ENCODE measurements at regions not wholly inside any gene's neighbourhood (a gene's known extent, or its start where the extent isn't known, plus 50 kb on each side); places are given as distances from the start of the nearest gene placed in this dataset.
A peak's percentile ranks its signal among the peaks of the same experiment; 100 is the strongest.
"Not testable (repeated sequence)": the region's sequence is repeated elsewhere in the genome, so short reads cannot be mapped to it uniquely, and the experiment has no call there.

- Histone ChIP-seq H3K4me3 (ENCODE audit: low read length in 3 of 3) (no peak overlapping the region), H3K27me3 (ENCODE audit: control insufficient read depth, insufficient read depth, low read length) (no peaks in the 10 kb centered on the region), H3K9me3 (ENCODE audit: control insufficient read depth in 2 of 3, insufficient read depth in 1 of 3, low read length in 3 of 3) (no peaks in the 10 kb centered on the region), H3K4me1 (ENCODE audit: control insufficient read depth in 2 of 3, insufficient read depth in 2 of 3, low read depth in 1 of 3, low read length in 3 of 3) (no peaks in the 10 kb centered on the region), H3K27ac (ENCODE audit: low read depth in 2 of 2, low read length in 2 of 2) (no peak overlapping the region), H3K36me3 (ENCODE audit: control insufficient read depth in 2 of 3, insufficient read depth in 3 of 3, low read length in 3 of 3) (no peaks in the 10 kb centered on the region), H3K9ac (ENCODE audit: low read length in 3 of 3) (no peak overlapping the region)
- DNase-seq (no peak), FAIRE-seq (no peak)
- no peak for TF ChIP-seq CTCF (IDR thresholded peaks at IDR 0.05; ENCODE audit: borderline replicate concordance, extremely low read depth, insufficient read depth)
- intact Hi-C loops (cut with DNase I), result no loop called here
Measured at GRCh38 chr1:245062741-245063305, 92.0 kb upstream of the KIF26B start.

GRCh38 chr1:245061808-245062207, 93.0 kb upstream of the KIF26B start:
- H3K36me3 ChIP-seq (ENCODE audit: control insufficient read depth in 2 of 3, insufficient read depth in 3 of 3, low read length in 3 of 3); H3K4me3 ChIP-seq (ENCODE audit: low read length in 3 of 3); H3K9me3 ChIP-seq (ENCODE audit: control insufficient read depth in 2 of 3, insufficient read depth in 1 of 3, low read length in 3 of 3); H3K4me1 ChIP-seq (ENCODE audit: control insufficient read depth in 2 of 3, insufficient read depth in 2 of 3, low read depth in 1 of 3, low read length in 3 of 3); H3K27ac ChIP-seq (ENCODE audit: low read depth in 2 of 2, low read length in 2 of 2); FAIRE-seq; H3K27me3 ChIP-seq (ENCODE audit: control insufficient read depth, insufficient read depth, low read length); intact Hi-C loops (cut with DNase I); DNase-seq; H3K9ac ChIP-seq (ENCODE audit: low read length in 3 of 3): not testable (repeated sequence)

- Histone ChIP-seq H3K9me3 (ENCODE audit: control insufficient read depth in 2 of 3, insufficient read depth in 1 of 3, low read length in 3 of 3) (no peaks in the 10 kb centered on the region), H3K4me1 (ENCODE audit: control insufficient read depth in 2 of 3, insufficient read depth in 2 of 3, low read depth in 1 of 3, low read length in 3 of 3) (no peaks in the 10 kb centered on the region), H3K27me3 (ENCODE audit: control insufficient read depth, insufficient read depth, low read length) (no peaks in the 10 kb centered on the region), H3K4me3 (ENCODE audit: low read length in 3 of 3) (no peak overlapping the region), H3K9ac (ENCODE audit: low read length in 3 of 3) (no peak overlapping the region), H3K36me3 (ENCODE audit: control insufficient read depth in 2 of 3, insufficient read depth in 3 of 3, low read length in 3 of 3) (no peaks in the 10 kb centered on the region), H3K27ac (ENCODE audit: low read depth in 2 of 2, low read length in 2 of 2) (no peak overlapping the region)
- intact Hi-C loops (cut with DNase I), result no loop called here
- no peak for FAIRE-seq
- DNase-seq, result peak in 1 of 5 donors; percentile 32
- TF ChIP-seq CTCF (IDR thresholded peaks at IDR 0.05; ENCODE audit: borderline replicate concordance, extremely low read depth, insufficient read depth), result no peak
Measured at GRCh38 chr1:245060684-245061374, 94.0 kb upstream of the KIF26B start.

GRCh38 chr1:245059806-245060424, 94.9 kb upstream of the KIF26B start:
- no peak overlapping the region for H3K4me3 ChIP-seq (ENCODE audit: low read length in 3 of 3)
- DNase-seq (no peak), FAIRE-seq (no peak)
- peaks cover 0 to under 1% (median 0%) of the 10 kb centered on the region in 3 donors for H3K36me3 ChIP-seq (ENCODE audit: control insufficient read depth in 2 of 3, insufficient read depth in 3 of 3, low read length in 3 of 3)
- intact Hi-C loops (cut with DNase I), result no loop called here
- H3K9ac ChIP-seq (ENCODE audit: low read length in 3 of 3), result no peak overlapping the region
- H3K4me1 ChIP-seq (ENCODE audit: control insufficient read depth in 2 of 3, insufficient read depth in 2 of 3, low read depth in 1 of 3, low read length in 3 of 3), result no peaks in the 10 kb centered on the region
- no peak overlapping the region for H3K27ac ChIP-seq (ENCODE audit: low read depth in 2 of 2, low read length in 2 of 2)
- no peaks in the 10 kb centered on the region for H3K27me3 ChIP-seq (ENCODE audit: control insufficient read depth, insufficient read depth, low read length)
- no peak for TF ChIP-seq CTCF (IDR thresholded peaks at IDR 0.05; ENCODE audit: borderline replicate concordance, extremely low read depth, insufficient read depth)
- H3K9me3 ChIP-seq (ENCODE audit: control insufficient read depth in 2 of 3, insufficient read depth in 1 of 3, low read length in 3 of 3), result no peaks in the 10 kb centered on the region

Measured in kidney (tissue), 13 donors.